Pancreas (tissue), 10 donors: ENCODE measurements at regions not wholly inside any gene's neighbourhood (a gene's known extent, or its start where the extent isn't known, plus 50 kb on each side); places are given as distances from the start of the nearest gene placed in this dataset.

ENCODE experiments used
- ATAC-seq, 4 donors: fragments of 200-7000 bp; cut with Tn5 transposase; one replicate each; pipeline versions ENCODE4 v1.8.0 to v1.9.1; 2020; ENCODE audit warnings: mild to moderate bottlenecking in 4 of 4, moderate library complexity in 4 of 4
- DNase-seq, 6 donors: peaks; one replicate each; pipeline ENCODE4 v3.0.0-alpha.2; 2020
- FAIRE-seq: peaks from 2 replicates; lab custom pipeline; 2012; peaks lifted over from hg19 to GRCh38; lab: Jason Lieb, UNC
- H3K27ac ChIP-seq, 4 donors: fragments of 200-600 bp; sonication (generic); 1 replicate in 3 of 4; 2 replicates in 1 of 4; pipeline versions ENCODE4 v1.5.0 to v1.8.0; 2020
- H3K27me3 ChIP-seq, 4 donors: fragments of 200-600 bp; one replicate each; pipeline ENCODE4 v1.8.0; 2021
- H3K36me3 ChIP-seq, 3 donors: fragments of 200-600 bp; sonication (generic) in 1 of 3; one replicate each; pipeline versions ENCODE4 v1.5.0 to v1.8.0; 2020 to 2021
- H3K4me1 ChIP-seq, 3 donors: fragments of 200-600 bp; one replicate each; pipeline ENCODE4 v1.8.0; 2021
- H3K4me3 ChIP-seq, 4 donors: fragments of 200-600 bp; sonication (generic) in 2 of 4; one replicate each; pipeline versions ENCODE4 v1.5.0 to v1.8.0; 2020 to 2021
- H3K9me3 ChIP-seq, 4 donors: fragments of 200-600 bp; one replicate each; pipeline ENCODE4 v1.8.0; 2021
- WGBS, 2 donors: extraction: QIAGEN DNeasy Blood & Tissue Kit; methylation state at CpG; one replicate each; pipeline ENCODE4 v1.1.7; 2013; 5-methylcytosine and 5-hydroxymethylcytosine counted together
- intact Hi-C, 3 donors: fragments of 100-400 bp; cut with DNase I; formaldehyde crosslinking; loops; one replicate each; pipeline versions ENCODE4 v1.11.1 to v1.14.2; 2022
- TF ChIP-seq, protein P1 (sequence below), 4 donors: fragments of 200-600 bp; sonication (generic) in 3 of 4; IDR thresholded peaks; one replicate each; pipeline versions ENCODE4 v1.5.0 to v1.8.0; 2021; ENCODE audit warnings: antibody characterized with exemption in 4 of 4
- donor health status: healthy with polysubstance abuse.
- donor health status: DM: no; HTN: no; CAD: no; lungs with moderate emphysema.
- donor health status: DM: no; HTN: no; CAD: no.
- donor health status: control.
- donor health status: control.
- donor health status: Bipolar disorder and iron deficiency.
- donor health status: DM: yes; HTN: yes; CAD: no.
- donor health status: DM: no; HTN: no; CAD: no.
- donor health status: DM: no; HTN: no; CAD: no.
- donor health status: DM: yes; HTN: yes; CAD: no.

GRCh38 chr13:111880185-111880584 lies 186.8 kb upstream of the SOX1 start:
- Histone ChIP-seq H3K27ac (no peak overlapping the region), H3K4me1 (no peaks in the 10 kb centered on the region), H3K36me3 (no peaks in the 10 kb centered on the region), H3K9me3 (no peaks in the 10 kb centered on the region), H3K4me3 (no peak overlapping the region), H3K27me3 (peaks cover 0 to 6% (median 0%) of the 10 kb centered on the region in 4 donors)
- no peak for ATAC-seq
- TF ChIP-seq, protein P1, sequence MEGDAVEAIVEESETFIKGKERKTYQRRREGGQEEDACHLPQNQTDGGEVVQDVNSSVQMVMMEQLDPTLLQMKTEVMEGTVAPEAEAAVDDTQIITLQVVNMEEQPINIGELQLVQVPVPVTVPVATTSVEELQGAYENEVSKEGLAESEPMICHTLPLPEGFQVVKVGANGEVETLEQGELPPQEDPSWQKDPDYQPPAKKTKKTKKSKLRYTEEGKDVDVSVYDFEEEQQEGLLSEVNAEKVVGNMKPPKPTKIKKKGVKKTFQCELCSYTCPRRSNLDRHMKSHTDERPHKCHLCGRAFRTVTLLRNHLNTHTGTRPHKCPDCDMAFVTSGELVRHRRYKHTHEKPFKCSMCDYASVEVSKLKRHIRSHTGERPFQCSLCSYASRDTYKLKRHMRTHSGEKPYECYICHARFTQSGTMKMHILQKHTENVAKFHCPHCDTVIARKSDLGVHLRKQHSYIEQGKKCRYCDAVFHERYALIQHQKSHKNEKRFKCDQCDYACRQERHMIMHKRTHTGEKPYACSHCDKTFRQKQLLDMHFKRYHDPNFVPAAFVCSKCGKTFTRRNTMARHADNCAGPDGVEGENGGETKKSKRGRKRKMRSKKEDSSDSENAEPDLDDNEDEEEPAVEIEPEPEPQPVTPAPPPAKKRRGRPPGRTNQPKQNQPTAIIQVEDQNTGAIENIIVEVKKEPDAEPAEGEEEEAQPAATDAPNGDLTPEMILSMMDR (IDR thresholded peaks at IDR 0.05): no peak
- WGBS, 2 donors: 37 to 41% methylated on average over 6 of the region's 6 CpGs
- FAIRE-seq: no peak
- DNase-seq: no peak
- intact Hi-C loops: no loop called here

DNA sequence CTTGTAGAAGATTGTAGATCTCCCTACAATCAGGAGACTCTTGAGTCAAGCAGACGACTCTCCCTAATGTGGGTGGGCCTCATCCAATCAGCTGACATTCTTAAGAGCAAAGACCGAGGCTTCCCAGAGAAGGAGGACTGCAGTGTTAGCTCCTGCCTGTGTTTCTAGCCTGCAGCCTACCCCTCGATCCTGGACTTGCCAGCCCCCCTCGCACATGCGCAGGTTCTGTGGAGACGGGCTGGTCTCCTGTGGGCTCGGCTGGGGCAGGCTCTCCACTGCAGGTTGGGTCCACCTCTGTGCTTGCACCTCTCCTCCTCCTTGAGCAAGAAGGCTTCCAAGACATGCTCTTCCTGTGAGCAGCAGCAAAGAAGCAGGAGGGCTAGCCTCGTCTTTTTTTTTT lies 185.2 kb upstream of the SOX1 start:
- H3K9me3 ChIP-seq: no peaks in the 10 kb centered on the region
- intact Hi-C loops: no loop called here
- peaks cover 0 to 6% (median 0%) of the 10 kb centered on the region in 4 donors for H3K27me3 ChIP-seq
- no peaks in the 10 kb centered on the region for H3K4me1 ChIP-seq
- no peaks in the 10 kb centered on the region for H3K36me3 ChIP-seq
- DNase-seq: no peak
- TF ChIP-seq, protein P1 (IDR thresholded peaks at IDR 0.05): no peak
- WGBS, 2 donors: 64 to 78% methylated on average over 8 of the region's 8 CpGs
- no peak for FAIRE-seq
- no peak overlapping the region for H3K4me3 ChIP-seq
- ATAC-seq: no peak
- no peak overlapping the region for H3K27ac ChIP-seq

DNA sequence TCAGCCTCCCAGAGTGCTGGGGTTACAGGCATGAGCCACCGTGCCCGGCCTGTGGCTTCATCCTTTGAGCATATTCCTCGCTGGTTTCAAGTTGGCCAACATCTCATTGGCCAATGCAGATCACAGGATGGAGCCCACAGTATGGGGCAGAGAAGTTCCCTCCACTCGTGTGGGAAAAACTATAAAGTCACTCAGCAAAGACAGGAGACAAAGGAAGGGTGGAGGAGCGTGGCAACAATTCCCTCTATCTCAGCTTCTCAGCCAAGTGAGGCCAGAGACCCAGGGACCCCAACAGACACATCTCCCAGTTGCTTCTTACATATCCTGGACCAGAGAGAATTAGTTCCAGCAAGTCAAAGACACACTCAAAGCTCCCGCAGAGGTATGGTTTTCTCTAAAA lies 184.6 kb upstream of the SOX1 start:
- FAIRE-seq (no peak), DNase-seq (no peak), ATAC-seq (no peak)
- intact Hi-C loops: no loop called here
- no peaks in the 10 kb centered on the region for H3K4me1 ChIP-seq
- peaks cover 0 to 6% (median 0%) of the 10 kb centered on the region in 4 donors for H3K27me3 ChIP-seq
- TF ChIP-seq, protein P1 (IDR thresholded peaks at IDR 0.05): no peak
- no peaks in the 10 kb centered on the region for H3K9me3 ChIP-seq
- 37 to 53% methylated on average over 6 of the region's 6 CpGs for WGBS, 2 donors
- H3K36me3 ChIP-seq: no peaks in the 10 kb centered on the region
- H3K27ac ChIP-seq: no peak overlapping the region
- H3K4me3 ChIP-seq: no peak overlapping the region

- no peak for ATAC-seq
- 54 to 68% methylated on average over 17 of the region's 17 CpGs for WGBS, 2 donors
- Histone ChIP-seq H3K27me3 (peaks cover 0 to 6% (median 0%) of the 10 kb centered on the region in 4 donors), H3K9me3 (no peaks in the 10 kb centered on the region), H3K27ac (no peak overlapping the region), H3K4me3 (no peak overlapping the region), H3K36me3 (no peaks in the 10 kb centered on the region), H3K4me1 (no peaks in the 10 kb centered on the region)
- TF ChIP-seq, protein P1 (IDR thresholded peaks at IDR 0.05): no peak
- FAIRE-seq: no peak
- intact Hi-C loops: no loop called here
- peak in 1 of 6 donors; percentile 5 for DNase-seq
These were observed 183.2 kb upstream of the SOX1 start for GRCh38 chr13:111883571-111884343.
